Astrocyte of the spinal cord (primary cell): ENCODE measurements at regions not wholly inside any gene's neighbourhood (a gene's known extent, or its start where the extent isn't known, plus 50 kb on each side); places are given as distances from the start of the nearest gene placed in this dataset.

Source experiments
- DNase-seq: peaks from one replicate; pipeline ENCODE4 v3.0.0; 2011; ENCODE audit warnings: low read depth, low spot score
- H3K4me3 ChIP-seq: 2 replicates; pipeline ENCODE4 v1.5.1; 2011; ENCODE audit warnings: low read depth, mild to moderate bottlenecking, low read length, moderate library complexity
- in situ Hi-C: cut with HindIII; loops from 2 replicates; pipeline ENCODE4 v1.10.0; 2017; ENCODE audit warnings: low sequenced_read_pairs
- TF ChIP-seq, protein P1 (sequence below): IDR thresholded peaks from 2 replicates; pipeline ENCODE4 v1.5.1; 2012; ENCODE audit warnings: low read depth, mild to moderate bottlenecking, low read length, inconsistent platforms

DNA sequence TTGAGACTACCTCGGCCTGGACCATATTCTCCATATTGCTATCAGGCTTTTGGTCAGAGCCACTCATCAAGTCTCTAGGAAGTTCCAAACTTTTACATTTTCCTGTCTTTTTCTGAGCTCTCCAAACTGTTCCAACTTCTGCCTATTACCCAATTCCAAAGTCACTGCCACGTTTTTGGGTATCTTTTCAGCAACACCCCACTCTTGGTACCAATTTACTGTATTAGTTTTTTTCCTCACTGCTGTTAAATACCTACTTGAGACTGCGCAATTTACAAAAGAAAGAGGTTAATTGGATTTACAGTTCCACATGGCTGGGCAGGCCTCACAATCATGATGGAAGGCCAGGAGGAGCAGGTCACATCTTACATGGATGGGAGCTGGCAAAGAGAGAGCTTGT lies 507.8 kb upstream of the ZNF608 start:
- in situ Hi-C loops: no loop called here
- no peak for DNase-seq
- no peak overlapping the region for H3K4me3 ChIP-seq
- TF ChIP-seq, protein P1, sequence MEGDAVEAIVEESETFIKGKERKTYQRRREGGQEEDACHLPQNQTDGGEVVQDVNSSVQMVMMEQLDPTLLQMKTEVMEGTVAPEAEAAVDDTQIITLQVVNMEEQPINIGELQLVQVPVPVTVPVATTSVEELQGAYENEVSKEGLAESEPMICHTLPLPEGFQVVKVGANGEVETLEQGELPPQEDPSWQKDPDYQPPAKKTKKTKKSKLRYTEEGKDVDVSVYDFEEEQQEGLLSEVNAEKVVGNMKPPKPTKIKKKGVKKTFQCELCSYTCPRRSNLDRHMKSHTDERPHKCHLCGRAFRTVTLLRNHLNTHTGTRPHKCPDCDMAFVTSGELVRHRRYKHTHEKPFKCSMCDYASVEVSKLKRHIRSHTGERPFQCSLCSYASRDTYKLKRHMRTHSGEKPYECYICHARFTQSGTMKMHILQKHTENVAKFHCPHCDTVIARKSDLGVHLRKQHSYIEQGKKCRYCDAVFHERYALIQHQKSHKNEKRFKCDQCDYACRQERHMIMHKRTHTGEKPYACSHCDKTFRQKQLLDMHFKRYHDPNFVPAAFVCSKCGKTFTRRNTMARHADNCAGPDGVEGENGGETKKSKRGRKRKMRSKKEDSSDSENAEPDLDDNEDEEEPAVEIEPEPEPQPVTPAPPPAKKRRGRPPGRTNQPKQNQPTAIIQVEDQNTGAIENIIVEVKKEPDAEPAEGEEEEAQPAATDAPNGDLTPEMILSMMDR: no peak

DNA sequence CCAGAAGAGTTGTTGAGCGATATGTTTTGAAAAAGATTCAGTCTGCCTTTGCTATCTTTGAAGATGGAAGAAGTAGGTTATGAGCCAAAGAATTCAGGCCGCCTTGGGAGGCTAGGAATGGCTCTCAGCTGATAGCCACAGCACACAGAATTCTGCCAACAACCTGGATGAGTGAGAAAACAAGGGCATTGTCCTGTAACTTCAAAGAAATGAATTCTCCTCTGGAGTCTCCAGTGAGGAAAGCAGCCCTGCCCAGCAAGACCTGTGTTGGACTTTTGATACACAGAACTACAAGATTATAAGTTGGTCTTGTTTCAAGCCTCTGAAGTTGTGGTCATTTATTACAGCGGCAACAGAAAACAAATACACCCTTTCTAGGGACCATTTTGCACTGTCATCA lies 509.9 kb upstream of the ZNF608 start:
- TF ChIP-seq, protein P1: no peak
- no peak overlapping the region for H3K4me3 ChIP-seq
- DNase-seq: no peak
- in situ Hi-C loops: no loop called here

DNA sequence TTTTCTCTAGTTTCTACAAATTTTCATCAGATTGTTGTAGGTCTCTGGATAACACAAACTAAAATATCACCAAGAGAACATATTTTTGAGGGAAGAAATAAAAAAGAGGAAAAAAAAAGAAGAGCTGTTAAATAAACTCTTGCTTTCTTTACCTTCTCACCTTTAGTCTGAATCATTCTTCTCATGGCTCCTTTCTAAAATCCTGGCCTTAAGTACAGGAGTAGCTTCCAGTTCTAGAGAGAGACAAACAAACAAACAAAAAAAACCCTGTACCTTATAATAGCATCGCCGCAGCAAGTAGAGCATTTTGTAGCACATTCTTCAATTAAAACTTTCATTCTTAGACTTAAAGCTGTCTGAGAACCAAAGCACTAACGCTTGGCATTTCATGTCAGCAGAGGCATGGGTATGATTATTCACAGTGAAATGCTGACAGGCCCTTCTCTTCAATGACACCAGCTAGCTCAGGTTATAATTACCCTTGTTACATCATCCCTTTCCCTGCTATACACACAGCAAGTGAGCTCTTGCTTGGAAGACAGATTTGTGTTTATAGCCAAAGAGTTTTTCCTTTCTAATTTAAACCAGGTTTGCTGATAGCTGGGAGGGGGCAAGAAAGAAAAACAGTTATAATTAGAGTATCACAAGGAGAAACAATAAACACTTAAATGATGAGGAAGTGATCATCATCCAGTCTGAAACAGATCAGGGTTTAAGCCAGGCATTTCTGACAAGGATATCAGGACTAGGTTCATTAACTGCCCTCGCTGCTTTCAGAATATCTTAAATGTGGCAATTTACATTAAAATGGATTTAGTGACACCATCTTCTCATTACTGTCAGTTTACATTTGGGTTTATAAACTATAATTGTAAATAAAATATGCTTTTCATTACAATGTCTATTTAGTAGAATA lies 510.9 kb upstream of the ZNF608 start:
- in situ Hi-C loops: no loop called here
- no peak overlapping the region for H3K4me3 ChIP-seq
- DNase-seq: no peak
- TF ChIP-seq, protein P1: no peak

DNA sequence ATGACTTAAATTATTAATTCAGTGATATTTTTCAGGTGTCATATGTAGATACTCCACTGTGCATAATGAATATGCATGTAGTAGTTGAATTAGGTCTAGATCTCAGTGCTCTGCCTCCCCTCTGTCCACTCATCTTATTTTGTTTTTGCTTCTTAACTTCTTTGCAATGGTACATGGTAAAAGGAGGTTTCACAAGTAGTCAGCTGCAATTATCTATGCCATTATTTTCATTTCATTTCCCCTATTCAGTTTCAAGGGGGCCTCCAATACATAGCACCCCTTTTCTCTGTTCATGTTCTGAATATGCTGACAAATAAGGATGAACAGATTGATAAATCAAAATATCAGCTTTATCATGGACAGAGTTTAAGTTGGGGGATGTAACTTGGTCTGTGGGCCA lies 511.6 kb upstream of the ZNF608 start:
- DNase-seq: no peak
- no peak overlapping the region for H3K4me3 ChIP-seq
- TF ChIP-seq, protein P1: no peak
- in situ Hi-C loops: no loop called here

DNA sequence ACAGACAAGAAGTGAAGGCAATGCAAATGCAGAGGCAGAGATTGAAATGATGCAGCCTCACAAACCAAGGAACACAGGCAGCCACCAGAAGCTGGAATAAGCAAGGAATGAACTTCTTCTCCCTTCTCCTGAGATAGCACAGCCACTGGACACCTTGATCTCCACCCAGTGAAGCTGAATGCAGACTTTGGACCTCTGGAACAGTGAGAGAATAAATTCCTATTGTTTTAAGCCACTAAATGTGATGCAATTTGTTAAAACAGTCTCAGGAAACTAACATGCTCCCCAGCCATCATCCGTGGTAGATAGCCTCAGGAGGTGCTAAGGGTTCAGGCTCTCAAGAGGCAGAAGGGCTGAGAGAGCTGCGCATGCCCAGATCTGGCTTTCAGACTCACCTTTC lies 512.2 kb upstream of the ZNF608 start:
- DNase-seq: no peak
- no peak overlapping the region for H3K4me3 ChIP-seq
- in situ Hi-C loops: no loop called here
- TF ChIP-seq, protein P1: no peak

DNA sequence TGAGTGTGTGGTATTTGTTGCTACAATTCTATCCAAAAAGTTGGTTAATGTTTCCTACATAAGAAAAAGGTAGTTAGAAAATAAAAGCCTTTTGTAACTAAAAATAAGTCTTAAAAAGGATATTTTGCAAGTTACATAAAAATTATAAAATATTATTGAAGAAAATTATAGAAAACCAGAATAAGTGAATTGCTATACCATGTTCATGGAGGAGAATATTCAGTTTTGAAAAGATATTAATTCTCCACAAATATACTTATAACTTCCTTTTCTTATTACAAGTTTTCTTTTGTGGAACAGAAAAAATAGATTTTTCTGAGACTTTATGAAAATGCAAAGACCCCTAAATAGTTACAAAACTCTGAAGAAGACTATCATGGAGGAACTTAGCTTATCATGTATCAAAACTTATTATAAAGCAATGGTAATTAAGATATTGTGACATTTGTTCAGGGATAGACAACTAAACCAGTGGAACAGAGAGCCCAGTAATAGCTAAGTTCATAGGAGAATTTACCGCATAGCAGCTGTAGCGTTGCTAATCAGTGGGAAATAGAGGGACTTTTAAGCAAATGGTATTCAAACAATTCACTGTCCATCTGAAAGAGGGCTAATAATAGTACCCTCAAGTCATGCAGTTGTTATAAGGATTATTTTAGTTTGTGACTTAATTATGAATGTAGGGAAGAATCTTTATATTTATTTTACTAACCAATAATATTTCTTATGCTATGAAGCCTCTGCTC lies 515.2 kb upstream of the ZNF608 start:
- no peak overlapping the region for H3K4me3 ChIP-seq
- in situ Hi-C loops: no loop called here
- TF ChIP-seq, protein P1: no peak
- DNase-seq: no peak
